Esophagus mucosa (tissue), 1 donor: ENCODE measurements at regions not wholly inside any gene's neighbourhood (a gene's known extent, or its start where the extent isn't known, plus 50 kb on each side); places are given as distances from the start of the nearest gene placed in this dataset.
A peak's percentile ranks its signal among the peaks of the same experiment; 100 is the strongest.

Source experiments
- ATAC-seq: fragments of 200-7000 bp; cut with Tn5 transposase; one replicate; pipeline ENCODE4 v1.9.1; 2020
- donor health status: DM: yes; HTN: yes; CAD: no.

- no peak for ATAC-seq
Observed at GRCh38 chr5:52684051-52684450, 103.7 kb upstream of the ITGA1 start.

DNA sequence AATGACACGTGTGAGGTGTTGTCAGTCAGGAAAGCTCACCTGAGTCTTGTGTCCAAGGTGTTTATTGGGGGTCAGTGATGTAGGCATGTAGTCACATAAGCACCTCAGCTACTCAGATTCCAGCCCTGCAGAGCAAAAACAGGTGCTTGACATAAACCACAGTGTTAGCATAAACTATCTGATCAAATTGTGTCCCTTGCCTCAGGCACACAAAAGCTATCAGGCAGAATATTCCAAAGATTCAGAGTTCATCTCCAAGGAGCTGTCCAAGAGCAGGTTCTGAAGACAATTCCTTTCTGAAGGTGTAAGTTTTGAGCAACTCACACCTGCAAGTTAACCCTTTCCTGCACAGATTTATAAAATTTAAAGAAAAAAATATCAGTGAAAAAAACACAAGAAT is 102.2 kb upstream of the ITGA1 start:
- ATAC-seq: no peak

GRCh38 chr5:52685971-52686370 is 101.7 kb upstream of the ITGA1 start:
- no peak for ATAC-seq

GRCh38 chr5:52690236-52690768 is 97.4 kb upstream of the ITGA1 start:
- no peak for ATAC-seq

DNA sequence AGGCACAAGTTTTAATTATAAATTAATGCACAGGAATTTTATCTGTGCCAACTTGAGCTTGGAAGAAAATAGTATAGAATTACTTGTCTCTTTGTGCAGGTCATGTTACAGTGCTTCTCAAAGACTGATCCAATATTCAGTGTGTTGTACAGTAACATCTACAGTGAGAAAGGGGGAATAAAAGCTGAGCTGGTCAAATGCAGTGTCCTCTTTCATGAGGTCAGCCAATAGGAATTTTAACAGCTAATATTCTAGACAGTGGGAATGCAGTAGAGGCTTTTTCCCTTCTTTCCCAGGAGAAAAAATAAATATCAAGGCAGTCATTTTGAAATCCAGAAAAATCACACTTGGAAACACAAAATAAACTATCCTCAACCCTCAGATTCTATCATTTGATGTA is 95.7 kb upstream of the ITGA1 start:
- ATAC-seq: no peak

- no peak for ATAC-seq
Observed at GRCh38 chr5:52692606-52693005, 95.1 kb upstream of the ITGA1 start.

DNA sequence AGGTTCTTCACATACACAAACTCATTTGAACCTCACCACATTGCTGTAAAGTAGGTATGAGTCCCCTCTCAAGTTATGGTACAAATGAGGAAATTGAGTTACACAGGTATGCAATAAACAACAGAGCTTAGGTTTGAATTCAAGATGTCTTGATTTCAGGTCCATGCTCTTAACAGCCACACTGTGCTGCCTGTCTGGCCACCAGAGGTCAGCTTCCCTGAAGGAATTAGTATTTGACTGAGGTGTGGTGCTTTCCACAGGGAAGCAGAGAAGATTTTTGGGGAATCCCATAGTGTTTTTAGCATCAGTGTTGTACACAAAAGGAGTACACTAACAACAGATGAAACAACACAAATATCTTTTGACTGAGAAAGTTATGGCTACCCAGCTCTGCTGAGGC is 94.4 kb upstream of the ITGA1 start:
- no peak for ATAC-seq

GRCh38 chr5:52693836-52694235 is 93.9 kb upstream of the ITGA1 start:
- no peak for ATAC-seq

DNA sequence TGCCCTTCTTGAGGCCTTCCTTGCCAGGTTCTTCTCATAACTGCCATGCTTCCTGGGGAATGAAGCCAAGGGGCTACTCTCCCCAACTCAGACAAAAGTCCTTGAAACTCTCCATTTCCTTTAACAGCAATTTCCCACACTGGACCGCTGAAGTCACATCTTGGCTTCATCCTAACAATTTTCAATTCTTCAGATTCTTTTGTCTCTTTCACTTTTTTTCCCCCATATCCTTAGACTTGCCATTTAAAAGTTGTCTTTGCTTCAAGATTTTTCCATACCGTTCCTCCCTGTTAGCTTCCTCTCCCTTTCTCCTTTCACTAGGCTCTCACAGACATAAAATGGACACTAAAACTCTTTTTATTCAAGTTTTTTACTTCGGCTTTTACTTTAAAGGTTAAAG is 93.1 kb upstream of the ITGA1 start:
- ATAC-seq: no peak

DNA sequence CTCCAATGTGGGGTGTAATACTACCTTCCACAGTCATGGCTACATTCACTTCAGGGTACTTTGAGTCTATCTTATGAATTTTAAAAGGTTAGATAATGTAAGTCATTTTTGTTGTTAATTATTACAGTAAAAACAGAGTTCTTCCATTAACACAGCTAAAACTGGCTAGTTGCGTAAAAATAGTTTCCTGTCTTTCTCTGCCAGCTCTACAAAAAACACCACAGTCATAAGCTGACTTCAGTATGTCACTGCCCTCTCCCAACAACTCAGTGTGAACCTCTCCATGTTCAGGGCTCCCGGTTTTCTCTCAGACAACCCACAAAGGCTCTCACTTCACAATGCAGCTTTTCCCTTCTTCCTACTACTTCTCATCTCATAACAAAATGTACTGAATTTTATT is 84.8 kb upstream of the ITGA1 start:
- no peak for ATAC-seq

- no peak for ATAC-seq
Observed at GRCh38 chr5:52703321-52703720, 84.4 kb upstream of the ITGA1 start.

GRCh38 chr5:52705720-52706119 is 82.0 kb upstream of the ITGA1 start:
- ATAC-seq: no peak

GRCh38 chr5:52706775-52707174 is 80.9 kb upstream of the ITGA1 start:
- ATAC-seq: no peak

GRCh38 chr5:52707616-52708015 is 80.1 kb upstream of the ITGA1 start:
- ATAC-seq: no peak

GRCh38 chr5:52708463-52708862 is 79.3 kb upstream of the ITGA1 start:
- no peak for ATAC-seq

DNA sequence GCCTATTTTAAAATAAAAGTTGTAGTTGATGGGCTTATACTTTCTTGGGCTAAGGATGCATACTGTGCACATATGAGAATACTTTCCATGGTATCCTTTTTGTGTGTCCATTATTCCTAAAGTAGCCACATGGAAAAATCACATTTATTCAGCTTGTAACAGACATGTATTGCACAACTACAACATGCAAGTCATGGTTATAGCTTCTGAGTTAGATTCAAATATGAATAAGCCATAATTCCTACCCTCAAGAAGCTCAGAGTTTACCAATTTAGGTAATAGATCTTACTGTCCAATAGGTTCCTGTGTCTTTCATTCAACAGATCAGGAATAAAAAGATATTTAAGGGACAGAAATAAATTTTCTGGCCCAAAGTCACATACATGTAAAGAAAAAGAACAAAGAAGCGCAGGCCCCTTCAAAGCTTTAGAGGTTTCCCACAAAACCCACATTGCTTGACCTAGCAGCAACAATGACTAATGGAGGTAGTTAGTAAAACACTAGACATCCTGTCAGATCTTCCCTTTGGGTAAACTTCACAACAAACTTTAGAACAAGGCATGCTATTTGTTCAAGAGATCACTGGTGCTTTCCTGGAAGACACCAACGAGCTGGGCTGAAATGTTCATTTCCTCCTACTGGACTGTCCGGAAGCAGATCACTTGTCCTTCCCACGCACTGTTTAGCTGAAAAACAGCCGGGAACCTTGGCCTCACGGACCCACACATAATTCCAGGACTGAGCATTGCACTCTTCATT is 78.4 kb upstream of the ITGA1 start:
- no peak for ATAC-seq

DNA sequence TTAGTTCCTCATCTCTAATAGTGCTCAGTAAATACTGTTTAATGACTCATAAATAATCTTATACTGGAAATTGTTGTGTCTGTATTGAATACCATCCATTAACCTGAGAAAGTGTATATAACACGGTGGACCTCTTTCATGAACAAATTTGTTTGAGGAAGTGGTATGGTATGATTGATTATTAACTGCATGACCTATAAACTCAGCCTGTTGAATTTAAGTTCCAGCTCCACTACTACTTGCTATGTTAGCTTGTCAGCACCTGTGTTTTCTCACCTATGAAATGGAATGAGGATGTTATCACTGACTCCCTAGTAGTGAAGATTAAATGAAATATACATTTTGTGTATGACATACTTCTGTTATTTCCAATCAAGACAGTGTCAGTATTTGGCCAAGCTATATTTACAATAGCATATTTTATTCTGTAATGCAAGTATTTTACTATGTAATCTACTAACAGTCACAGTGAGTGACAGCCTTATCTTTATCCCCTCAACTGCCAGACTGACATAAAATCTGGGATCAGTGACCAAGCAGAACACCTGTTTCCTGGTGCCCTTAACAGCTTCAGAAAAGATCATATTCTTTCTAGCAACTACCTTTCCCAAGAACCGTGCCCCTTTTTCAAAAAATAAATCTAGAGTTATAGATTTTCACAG is 77.3 kb upstream of the ITGA1 start:
- ATAC-seq: no peak

DNA sequence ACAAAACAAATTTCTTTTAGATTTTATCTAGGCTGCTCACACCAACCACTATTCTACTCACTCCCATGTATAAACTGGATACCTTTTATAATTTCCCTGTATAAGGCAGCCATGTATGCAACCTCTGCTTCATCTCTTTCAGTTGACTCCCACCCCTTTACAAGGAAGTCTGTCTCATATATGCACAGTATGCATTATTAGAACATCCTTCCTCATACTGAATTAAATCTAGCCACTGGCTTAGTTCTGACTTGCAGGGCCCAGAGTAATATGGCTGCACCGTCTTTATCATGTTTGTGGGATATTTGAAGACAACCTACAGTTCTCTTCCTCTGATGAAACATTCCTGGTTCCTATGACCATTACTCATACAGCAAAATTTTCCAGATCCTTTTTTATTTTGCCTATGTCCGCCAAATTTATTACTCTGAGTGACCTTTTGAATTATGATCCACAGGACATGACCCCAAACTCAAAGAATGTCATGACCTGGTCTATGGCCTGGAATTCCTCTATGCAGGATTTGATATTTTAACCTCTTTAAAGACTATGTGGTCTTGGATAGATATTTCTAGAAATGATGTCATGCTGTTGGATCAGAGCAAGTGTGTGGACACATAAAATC is 76.6 kb upstream of the ITGA1 start:
- no peak for ATAC-seq

- no peak for ATAC-seq
Observed at GRCh38 chr5:52712354-52712753, 75.4 kb upstream of the ITGA1 start.

DNA sequence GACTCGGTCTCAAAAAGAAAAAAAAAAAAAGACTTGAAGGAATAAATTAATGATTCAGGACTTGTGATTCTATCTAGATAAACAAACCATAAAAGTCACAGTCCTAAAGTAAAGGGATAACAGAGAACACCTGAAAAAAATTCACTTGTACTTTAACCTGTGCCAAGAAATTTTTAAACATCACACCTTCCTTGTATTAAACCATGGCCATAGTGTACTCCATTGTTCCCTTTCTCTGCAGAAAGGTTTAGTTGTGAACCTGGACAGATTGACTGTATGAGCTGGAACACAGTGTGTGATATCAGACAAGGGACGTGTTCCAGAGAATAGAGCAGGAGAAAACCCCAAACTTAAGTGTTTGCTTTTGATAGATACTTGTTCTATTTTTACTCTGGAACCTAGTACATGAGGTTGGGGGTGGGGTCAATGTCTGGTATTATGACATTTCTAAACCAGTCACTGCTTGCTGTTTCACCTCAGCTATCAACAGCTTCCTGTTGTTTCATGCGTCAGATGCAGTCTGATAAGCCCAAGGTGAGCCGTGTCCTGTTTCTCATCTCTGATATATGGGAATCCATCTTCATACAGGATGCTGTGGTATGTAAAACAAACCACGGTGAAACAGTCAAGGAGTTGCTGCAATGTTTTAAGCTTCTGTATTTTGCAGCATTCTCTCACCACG is 62.5 kb upstream of the ITGA1 start:
- peak; percentile 42 for ATAC-seq

DNA sequence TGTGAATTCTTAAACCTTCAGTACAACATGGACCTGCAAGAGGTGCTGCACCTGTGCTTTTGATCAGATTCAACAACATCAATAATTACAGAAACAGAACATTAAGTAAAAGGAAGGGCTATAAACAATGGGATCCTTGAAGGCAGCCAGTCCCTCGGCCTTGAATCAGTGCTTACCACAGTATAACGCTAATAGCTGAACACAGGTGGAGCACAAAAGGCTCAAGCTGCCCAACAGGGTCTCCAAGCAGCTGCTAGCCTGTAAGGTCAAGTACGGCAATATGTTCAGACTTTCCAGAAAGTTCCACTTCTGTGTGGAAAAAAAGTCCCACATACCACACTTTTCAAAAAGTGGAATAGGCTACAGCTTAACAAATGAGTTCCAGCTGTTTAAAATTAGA is 61.9 kb upstream of the ITGA1 start:
- ATAC-seq: no peak

- ATAC-seq: no peak
Observed at GRCh38 chr5:52727020-52727419, 60.7 kb upstream of the ITGA1 start.

- peak; percentile 55 for ATAC-seq
Observed at GRCh38 chr5:52727576-52727975, 60.1 kb upstream of the ITGA1 start.
